Right kidney (tissue), 1 donor: ENCODE measurements at regions not wholly inside any gene's neighbourhood (a gene's known extent, or its start where the extent isn't known, plus 50 kb on each side); places are given as distances from the start of the nearest gene placed in this dataset.
"Not testable (repeated sequence)": the region's sequence is repeated elsewhere in the genome, so short reads cannot be mapped to it uniquely, and the experiment has no call there.

ENCODE experiments used
- DNase-seq: peaks from one replicate; pipeline ENCODE4 v3.0.0-alpha.2; 2016

- DNase-seq = no peak
Observed at GRCh38 chrX:52585892-52586291, 68.8 kb downstream of the SSX7 start.

GRCh38 chrX:52577464-52578173 lies 60.8 kb upstream of the XAGE1B start:
- no peak for DNase-seq

DNA sequence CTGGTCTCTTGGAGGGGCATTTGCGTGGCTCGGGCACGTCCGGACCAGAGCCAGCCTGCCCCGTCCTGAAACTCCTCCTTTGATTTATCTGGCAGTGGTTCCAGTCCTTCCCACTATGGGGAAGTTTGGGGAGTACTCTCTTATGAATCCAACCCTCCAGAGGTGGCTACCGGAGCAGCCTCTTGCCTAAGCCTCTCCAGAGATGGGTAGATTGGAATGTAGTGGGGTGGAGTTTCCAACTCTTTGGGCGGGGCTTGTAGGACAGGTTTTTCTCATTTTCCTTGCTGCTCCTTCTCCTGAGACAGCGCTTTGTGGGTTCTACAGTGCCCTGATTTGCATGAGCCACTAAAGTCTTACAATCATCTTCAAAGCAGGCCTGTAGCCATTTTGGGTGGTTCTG lies 60.1 kb upstream of the XAGE1B start:
- DNase-seq = no peak

DNA sequence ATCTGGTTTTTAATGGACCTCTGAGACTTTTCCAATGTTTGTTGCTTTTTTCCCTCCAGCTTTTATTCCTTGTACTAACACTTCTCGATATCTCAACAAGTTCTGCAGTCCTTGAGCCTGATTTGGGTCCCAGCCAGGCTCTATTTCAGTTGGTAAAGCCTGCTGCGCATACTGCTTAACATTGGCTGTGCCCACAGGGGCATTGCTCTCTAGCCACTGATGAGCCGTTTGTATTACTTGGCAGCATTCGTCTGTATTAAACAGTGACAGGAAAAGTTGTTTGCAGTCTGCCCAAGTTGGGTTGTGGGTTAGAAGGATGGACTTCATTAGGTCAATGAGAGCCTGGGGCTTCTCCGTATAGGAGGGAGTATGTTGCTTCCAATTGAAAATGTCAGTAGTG lies 59.6 kb upstream of the XAGE1B start:
- no peak for DNase-seq

GRCh38 chrX:52574416-52575275 lies 57.8 kb upstream of the XAGE1B start:
- DNase-seq = peak; percentile 36

GRCh38 chrX:52568146-52568545 lies 51.3 kb upstream of the XAGE1B start:
- DNase-seq = not testable (repeated sequence)
